DND-41 (cell line): ENCODE measurements at regions not wholly inside any gene's neighbourhood (a gene's known extent, or its start where the extent isn't known, plus 50 kb on each side); places are given as distances from the start of the nearest gene placed in this dataset.

Experiments used
- CTCF ChIP-seq: IDR thresholded peaks from 2 replicates; pipeline ENCODE4 v1.5.1; 2012; ENCODE audit warnings: borderline replicate concordance, low read length, moderate library complexity, mild to moderate bottlenecking; ENCODE audit not compliant: poor library complexity, severe bottlenecking; ENCODE audit errors: extremely low read depth
- EZH2 ChIP-seq: IDR thresholded peaks from 3 replicates; pipeline ENCODE4 v1.6.1; 2012; ENCODE audit warnings: borderline replicate concordance, low read depth, mild to moderate bottlenecking, moderate library complexity, low read length, inconsistent platforms; ENCODE audit not compliant: severe bottlenecking

GRCh38 chr10:106136175-106136574 lies 1028.3 kb downstream of the SORCS1 start:
- TF ChIP-seq CTCF (no peak), EZH2 (no peak)
